CD14-positive monocyte (primary cell): ENCODE measurements at regions not wholly inside any gene's neighbourhood (a gene's known extent, or its start where the extent isn't known, plus 50 kb on each side); places are given as distances from the start of the nearest gene placed in this dataset.

ENCODE experiments used
- DNase-seq, 3 donors: peaks; one replicate each; pipeline ENCODE4 v3.0.0-alpha.2; 2011 to 2022
- H2AFZ ChIP-seq: 2 replicates; pipeline ENCODE4 v1.6.0; 2012; ENCODE audit warnings: mild to moderate bottlenecking, low read depth, low read length, inconsistent platforms; ENCODE audit not compliant: insufficient read depth, poor library complexity, severe bottlenecking
- H3K27ac ChIP-seq, 2 donors: 1 replicate in 1 of 2; 2 replicates in 1 of 2; pipeline ENCODE4 v1.5.1; 2012 to 2013; ENCODE audit warnings: low read length in 2 of 2, control low read depth in 1 of 2, inconsistent platforms in 1 of 2, low read depth in 1 of 2, mild to moderate bottlenecking in 1 of 2
- H3K27me3 ChIP-seq, 2 donors: one replicate each; pipeline versions ENCODE4 v1.6.0 to v1.6.1; 2011 to 2013; ENCODE audit warnings: low read length in 2 of 2; ENCODE audit not compliant: control insufficient read depth in 2 of 2, insufficient read depth in 2 of 2
- H3K36me3 ChIP-seq, 2 donors: replicated peaks in 1 of 2; 1 replicate in 1 of 2; 2 replicates in 1 of 2; pipeline versions ENCODE4 v1.5.1 to v1.6.1; 2012 to 2013; ENCODE audit warnings: low read length in 2 of 2, control low read depth in 1 of 2, inconsistent platforms in 1 of 2, mild to moderate bottlenecking in 1 of 2; ENCODE audit not compliant: insufficient read depth in 2 of 2, control insufficient read depth in 1 of 2
- H3K4me1 ChIP-seq, 2 donors: 1 replicate in 1 of 2; 2 replicates in 1 of 2; pipeline versions ENCODE4 v1.5.1 to v1.6.1; 2012 to 2013; ENCODE audit warnings: low read length in 2 of 2, control low read depth in 1 of 2, inconsistent platforms in 1 of 2, mild to moderate bottlenecking in 1 of 2, moderate library complexity in 1 of 2; ENCODE audit not compliant: insufficient read depth in 2 of 2, control insufficient read depth in 1 of 2
- H3K4me2 ChIP-seq: replicated peaks from 2 replicates; pipeline ENCODE3; 2012; ENCODE audit warnings: low read length, moderate library complexity, mild to moderate bottlenecking; ENCODE audit not compliant: poor library complexity, severe bottlenecking; ENCODE audit errors: extremely low read depth
- H3K4me3 ChIP-seq, 3 experiments: fragments of 200-600 bp in 1 of 3; sonication (generic) in 1 of 3; replicated peaks in 1 of 3; 1 replicate in 2 of 3; 2 replicates in 1 of 3; pipeline ENCODE4 v1.5.1; 2011 to 2013; ENCODE audit warnings: low read length in 3 of 3, mild to moderate bottlenecking in 3 of 3, control low read depth in 2 of 3, low read depth in 2 of 3, inconsistent platforms in 1 of 3, moderate library complexity in 1 of 3
- H3K79me2 ChIP-seq: 2 replicates; pipeline ENCODE4 v1.6.0; 2012; ENCODE audit warnings: mild to moderate bottlenecking, control low read depth, inconsistent platforms, low read length, moderate library complexity; ENCODE audit not compliant: insufficient read depth
- H3K9ac ChIP-seq: 2 replicates; pipeline ENCODE4 v1.6.0; 2017; ENCODE audit warnings: low read length, mild to moderate bottlenecking; ENCODE audit not compliant: insufficient read depth, poor library complexity, severe bottlenecking
- H3K9me3 ChIP-seq, 2 donors: replicated peaks in 1 of 2; 1 replicate in 1 of 2; 2 replicates in 1 of 2; pipeline versions ENCODE4 v1.5.1 to v1.6.1; 2012 to 2013; ENCODE audit warnings: low read length in 2 of 2, control low read depth in 1 of 2; ENCODE audit not compliant: control insufficient read depth in 1 of 2, insufficient read depth in 1 of 2
- H4K20me1 ChIP-seq: 2 replicates; pipeline ENCODE4 v1.6.0; 2012; ENCODE audit warnings: mild to moderate bottlenecking, low read length, control low read depth, moderate library complexity; ENCODE audit not compliant: insufficient read depth
- H3K27ac Mint-ChIP-seq, 7 donors: one replicate each; pipeline ENCODE4 v1.8.0; 2020; ENCODE audit warnings: mild to moderate bottlenecking in 7 of 7, mixed read lengths in 7 of 7, moderate library complexity in 6 of 7, inconsistent platforms in 2 of 7
- H3K27me3 Mint-ChIP-seq, 3 donors: one replicate each; pipeline ENCODE4 v1.8.0; 2021 to 2022; ENCODE audit warnings: low read depth in 3 of 3, mild to moderate bottlenecking in 3 of 3, mixed read lengths in 3 of 3, moderate library complexity in 3 of 3, inconsistent platforms in 1 of 3
- H3K36me3 Mint-ChIP-seq, 2 donors: one replicate each; pipeline ENCODE4 v1.8.0; 2020; ENCODE audit warnings: mixed read lengths in 2 of 2, inconsistent platforms in 1 of 2, mild to moderate bottlenecking in 1 of 2
- H3K4me1 Mint-ChIP-seq: one replicate; pipeline ENCODE4 v1.8.0; 2020; ENCODE audit warnings: mild to moderate bottlenecking, mixed read lengths
- H3K4me3 Mint-ChIP-seq, 2 donors: one replicate each; pipeline ENCODE4 v1.8.0; 2020; ENCODE audit warnings: mild to moderate bottlenecking in 2 of 2, mixed read lengths in 2 of 2, moderate library complexity in 1 of 2
- H3K9me3 Mint-ChIP-seq, 7 donors: one replicate each; pipeline ENCODE4 v1.8.0; 2020 to 2022; ENCODE audit warnings: mixed read lengths in 7 of 7, mild to moderate bottlenecking in 6 of 7, moderate library complexity in 6 of 7, inconsistent platforms in 2 of 7
- WGBS: methylation state at CpG from one replicate; pipeline ENCODE4 v1.1.5; 2013; ENCODE audit warnings: missing lambda C conversion rate; ENCODE audit not compliant: insufficient coverage; 5-methylcytosine and 5-hydroxymethylcytosine counted together
- intact Hi-C, 2 donors: fragments of 100-400 bp; cut with micrococcal nuclease; formaldehyde crosslinking; loops; one replicate each; pipeline versions ENCODE4 v1.15.0 to v1.15.1; 2023
- TF ChIP-seq, protein P1 (sequence below): fragments of 200-600 bp; IDR thresholded peaks from one replicate; pipeline ENCODE4 v1.8.0; 2022; ENCODE audit warnings: antibody characterized with exemption, mild to moderate bottlenecking

- H3K27me3 ChIP-seq = no peaks in the 10 kb centered on the region
- H3K36me3 ChIP-seq = no peaks in the 10 kb centered on the region
- Mint-ChIP-seq H3K4me3 (no peak overlapping the region), H3K27me3 (peaks cover 4 to 8% (median 8%) of the 10 kb centered on the region in 3 donors), H3K27ac (no peak overlapping the region), H3K4me1 (peaks cover 4% of the 10 kb centered on the region), H3K9me3 (no peaks in the 10 kb centered on the region), H3K36me3 (no peaks in the 10 kb centered on the region)
- no peaks in the 10 kb centered on the region for H4K20me1 ChIP-seq
- no peak overlapping the region for H3K27ac ChIP-seq
- no peaks in the 10 kb centered on the region for H3K9me3 ChIP-seq
- no peak overlapping the region for H3K9ac ChIP-seq
- TF ChIP-seq, protein P1, sequence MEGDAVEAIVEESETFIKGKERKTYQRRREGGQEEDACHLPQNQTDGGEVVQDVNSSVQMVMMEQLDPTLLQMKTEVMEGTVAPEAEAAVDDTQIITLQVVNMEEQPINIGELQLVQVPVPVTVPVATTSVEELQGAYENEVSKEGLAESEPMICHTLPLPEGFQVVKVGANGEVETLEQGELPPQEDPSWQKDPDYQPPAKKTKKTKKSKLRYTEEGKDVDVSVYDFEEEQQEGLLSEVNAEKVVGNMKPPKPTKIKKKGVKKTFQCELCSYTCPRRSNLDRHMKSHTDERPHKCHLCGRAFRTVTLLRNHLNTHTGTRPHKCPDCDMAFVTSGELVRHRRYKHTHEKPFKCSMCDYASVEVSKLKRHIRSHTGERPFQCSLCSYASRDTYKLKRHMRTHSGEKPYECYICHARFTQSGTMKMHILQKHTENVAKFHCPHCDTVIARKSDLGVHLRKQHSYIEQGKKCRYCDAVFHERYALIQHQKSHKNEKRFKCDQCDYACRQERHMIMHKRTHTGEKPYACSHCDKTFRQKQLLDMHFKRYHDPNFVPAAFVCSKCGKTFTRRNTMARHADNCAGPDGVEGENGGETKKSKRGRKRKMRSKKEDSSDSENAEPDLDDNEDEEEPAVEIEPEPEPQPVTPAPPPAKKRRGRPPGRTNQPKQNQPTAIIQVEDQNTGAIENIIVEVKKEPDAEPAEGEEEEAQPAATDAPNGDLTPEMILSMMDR = no peak
- peaks cover 0 to 4% of the 10 kb centered on the region in 2 donors for H3K4me1 ChIP-seq
- no peak overlapping the region for H3K4me2 ChIP-seq
- no peaks in the 10 kb centered on the region for H3K79me2 ChIP-seq
- no peak for DNase-seq
- intact Hi-C loops = no loop called here
- H3K4me3 ChIP-seq = no peak overlapping the region
- 83% methylated on average over 5 of the region's 7 CpGs for WGBS
- H2AFZ ChIP-seq = no peak overlapping the region
Measured at GRCh38 chr11:121869478-121869877, 246.5 kb downstream of the BLID start.

- Histone ChIP-seq H3K4me1 (no peaks in the 10 kb centered on the region), H2AFZ (no peak overlapping the region), H3K27me3 (no peaks in the 10 kb centered on the region), H3K4me2 (no peak overlapping the region), H3K4me3 (no peak overlapping the region), H3K27ac (no peak overlapping the region), H3K9ac (no peak overlapping the region), H3K9me3 (no peaks in the 10 kb centered on the region), H4K20me1 (no peaks in the 10 kb centered on the region), H3K79me2 (no peaks in the 10 kb centered on the region), H3K36me3 (no peaks in the 10 kb centered on the region)
- TF ChIP-seq, protein P1 = no peak
- Mint-ChIP-seq H3K4me1 (peaks cover 4% of the 10 kb centered on the region), H3K9me3 (no peaks in the 10 kb centered on the region), H3K27me3 (peaks cover 0 to 8% (median 1%) of the 10 kb centered on the region in 3 donors), H3K36me3 (no peaks in the 10 kb centered on the region), H3K4me3 (no peak overlapping the region), H3K27ac (no peak overlapping the region)
- no peak for DNase-seq
- intact Hi-C loops = no loop called here
- 87% methylated on average over 4 of the region's 6 CpGs for WGBS
Measured at GRCh38 chr11:121866754-121867153, 249.3 kb downstream of the BLID start.
